ENCODE measurements at regions not wholly inside any gene's neighbourhood (a gene's known extent, or its start where the extent isn't known, plus 50 kb on each side); places are given as distances from the start of the nearest gene placed in this dataset.

GRCh38 chr11:119993722-119994121 lies 144.2 kb downstream of the TRIM29 start:
- no peak overlapping the region for H3K9ac ChIP-seq (ENCODE audit: insufficient read depth in 1 of 2, low read depth in 2 of 2, low read length in 2 of 2)
- no peaks in the 10 kb centered on the region for H3K36me3 ChIP-seq (ENCODE audit: control insufficient read depth, insufficient read depth, low read length)
- H3K79me2 ChIP-seq (ENCODE audit: control insufficient read depth, insufficient read depth, low read length) = no peaks in the 10 kb centered on the region
- POLR2A ChIA-PET = no interaction called here
- H3K27ac ChIP-seq (ENCODE audit: extremely low read depth, low read depth, low read length) = no peak overlapping the region
- H3K4me2 ChIP-seq (ENCODE audit: insufficient read depth, low read length) = no peak overlapping the region
- no peak for DNase-seq (ENCODE audit: extremely low read depth in 1 of 4, low spot score in 3 of 4)
- WGBS (ENCODE audit: insufficient coverage, low coverage, missing lambda C conversion rate) = 0% methylated on average over 3 of the region's 4 CpGs
- no peak overlapping the region for H3K4me3 ChIP-seq
- in situ Hi-C loops (cut with MboI) = no loop called here
- ATAC-seq = 0 out of 3 replicates have a peak, but pooled peaks have one; percentile 48
- H3K4me1 ChIP-seq (replicated peaks in 1 of 2; ENCODE audit: control insufficient read depth in 2 of 2, insufficient read depth in 2 of 2, low read length in 2 of 2) = no peaks in the 10 kb centered on the region
- no peak overlapping the region for H2AFZ ChIP-seq (ENCODE audit: low read depth, low read length)
- H3K9me3 ChIP-seq (replicated peaks; ENCODE audit: control insufficient read depth, insufficient read depth, low read depth, low read length) = no peaks in the 10 kb centered on the region
- FAIRE-seq = no peak
- TF ChIP-seq, protein P1, sequence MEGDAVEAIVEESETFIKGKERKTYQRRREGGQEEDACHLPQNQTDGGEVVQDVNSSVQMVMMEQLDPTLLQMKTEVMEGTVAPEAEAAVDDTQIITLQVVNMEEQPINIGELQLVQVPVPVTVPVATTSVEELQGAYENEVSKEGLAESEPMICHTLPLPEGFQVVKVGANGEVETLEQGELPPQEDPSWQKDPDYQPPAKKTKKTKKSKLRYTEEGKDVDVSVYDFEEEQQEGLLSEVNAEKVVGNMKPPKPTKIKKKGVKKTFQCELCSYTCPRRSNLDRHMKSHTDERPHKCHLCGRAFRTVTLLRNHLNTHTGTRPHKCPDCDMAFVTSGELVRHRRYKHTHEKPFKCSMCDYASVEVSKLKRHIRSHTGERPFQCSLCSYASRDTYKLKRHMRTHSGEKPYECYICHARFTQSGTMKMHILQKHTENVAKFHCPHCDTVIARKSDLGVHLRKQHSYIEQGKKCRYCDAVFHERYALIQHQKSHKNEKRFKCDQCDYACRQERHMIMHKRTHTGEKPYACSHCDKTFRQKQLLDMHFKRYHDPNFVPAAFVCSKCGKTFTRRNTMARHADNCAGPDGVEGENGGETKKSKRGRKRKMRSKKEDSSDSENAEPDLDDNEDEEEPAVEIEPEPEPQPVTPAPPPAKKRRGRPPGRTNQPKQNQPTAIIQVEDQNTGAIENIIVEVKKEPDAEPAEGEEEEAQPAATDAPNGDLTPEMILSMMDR (IDR thresholded peaks at IDR 0.05 in 2 of 3, conservative IDR thresholded peaks at IDR 0.05 in 1 of 3; ENCODE audit: insufficient read depth in 2 of 3, low read depth in 1 of 3, low read length in 3 of 3) = peak in 1 of 3 experiments; percentile 34; a peak in 2 of 6 replicates
- TF ChIP-seq TCF7 (IDR thresholded peaks at IDR 0.05; ENCODE audit: borderline replicate concordance) = no peak
- CTCF ChIA-PET (ENCODE audit: low intra/inter-chr PET ratio) = no interaction called here
- peaks cover 9% of the 10 kb centered on the region; the same call in 1 of the 2 replicates for H4K20me1 ChIP-seq (replicated peaks; ENCODE audit: control insufficient read depth, insufficient read depth, low read length)
- H3K9me1 ChIP-seq (ENCODE audit: control insufficient read depth, insufficient read depth, low read length) = no peaks in the 10 kb centered on the region
- H3K27me3 ChIP-seq (ENCODE audit: control insufficient read depth in 2 of 2, insufficient read depth in 2 of 2, low read length in 2 of 2) = peaks cover 0 to 36% of the 10 kb centered on the region in 2 experiments; a peak in 3 of 5 replicates
- intact Hi-C loops (cut with micrococcal nuclease) = no loop called here
- no TSS peak for BruUV-seq (replicated peaks)

Measured in K562 (cell line).